ENCODE measurements at regions not wholly inside any gene's neighbourhood (a gene's known extent, or its start where the extent isn't known, plus 50 kb on each side); places are given as distances from the start of the nearest gene placed in this dataset.

DNA sequence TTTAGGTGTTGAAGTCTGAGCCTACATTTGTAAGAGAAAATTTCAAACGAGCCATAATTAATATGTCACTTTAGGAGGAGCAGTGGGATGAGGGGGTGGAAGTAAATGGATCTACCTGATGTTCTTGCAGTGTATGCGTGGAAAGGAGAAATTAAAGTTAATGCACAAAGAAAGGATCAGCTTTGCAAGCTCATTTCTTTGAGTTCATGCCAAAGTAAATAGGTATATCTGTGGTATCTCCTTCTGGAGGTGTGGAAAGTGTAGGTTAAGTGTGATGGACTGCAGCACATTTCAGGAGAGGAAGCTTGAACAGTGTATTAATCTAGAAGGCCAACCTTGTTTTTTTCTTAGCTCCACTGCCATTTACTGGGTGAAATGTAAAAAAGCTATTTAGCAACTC lies 307.5 kb upstream of the ZEB2 start:
- no peak overlapping the region for H3K27ac ChIP-seq (ENCODE audit: low read length)
- ChIA-PET CTCF (no interaction called here), POLR2A (no interaction called here)
- H3K36me3 ChIP-seq (ENCODE audit: control insufficient read depth, insufficient read depth, low read length), result no peaks in the 10 kb centered on the region; the same call in 1 of the 2 replicates
- no peaks in the 10 kb centered on the region for H3K27me3 ChIP-seq (ENCODE audit: control insufficient read depth, insufficient read depth, low read length)
- in situ Hi-C loops (cut with HindIII; ENCODE audit: low pct_unique_long_range_greater_than_20kb, low sequenced_read_pairs) (no loop called here), intact Hi-C loops (cut with micrococcal nuclease; ENCODE audit: unreplicated experiment) (no loop called here)
- no peaks in the 10 kb centered on the region for H3K4me1 ChIP-seq (ENCODE audit: control insufficient read depth, insufficient read depth, low read length)
- TF ChIP-seq POLR2AphosphoS5 (IDR thresholded peaks at IDR 0.05; ENCODE audit: low read depth, low read length) (no peak), TCF7L2 (IDR thresholded peaks at IDR 0.05; ENCODE audit: low read depth, low read length) (no peak), SIN3A (IDR thresholded peaks at IDR 0.05; ENCODE audit: borderline replicate concordance, insufficient read depth, low read depth, low read length) (no peak)
- TF ChIP-seq, protein P1, sequence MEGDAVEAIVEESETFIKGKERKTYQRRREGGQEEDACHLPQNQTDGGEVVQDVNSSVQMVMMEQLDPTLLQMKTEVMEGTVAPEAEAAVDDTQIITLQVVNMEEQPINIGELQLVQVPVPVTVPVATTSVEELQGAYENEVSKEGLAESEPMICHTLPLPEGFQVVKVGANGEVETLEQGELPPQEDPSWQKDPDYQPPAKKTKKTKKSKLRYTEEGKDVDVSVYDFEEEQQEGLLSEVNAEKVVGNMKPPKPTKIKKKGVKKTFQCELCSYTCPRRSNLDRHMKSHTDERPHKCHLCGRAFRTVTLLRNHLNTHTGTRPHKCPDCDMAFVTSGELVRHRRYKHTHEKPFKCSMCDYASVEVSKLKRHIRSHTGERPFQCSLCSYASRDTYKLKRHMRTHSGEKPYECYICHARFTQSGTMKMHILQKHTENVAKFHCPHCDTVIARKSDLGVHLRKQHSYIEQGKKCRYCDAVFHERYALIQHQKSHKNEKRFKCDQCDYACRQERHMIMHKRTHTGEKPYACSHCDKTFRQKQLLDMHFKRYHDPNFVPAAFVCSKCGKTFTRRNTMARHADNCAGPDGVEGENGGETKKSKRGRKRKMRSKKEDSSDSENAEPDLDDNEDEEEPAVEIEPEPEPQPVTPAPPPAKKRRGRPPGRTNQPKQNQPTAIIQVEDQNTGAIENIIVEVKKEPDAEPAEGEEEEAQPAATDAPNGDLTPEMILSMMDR (IDR thresholded peaks at IDR 0.05), result no peak
- DNase-seq (ENCODE audit: low read depth, low spot score), result no peak
- no TSS peak for BruUV-seq (replicated peaks)
- no peak overlapping the region for H3K4me3 ChIP-seq (ENCODE audit: low read depth in 2 of 2, low read length in 2 of 2)
- no peak for ATAC-seq
- H3K9me3 ChIP-seq (ENCODE audit: control insufficient read depth, insufficient read depth, low read depth, low read length), result no peaks in the 10 kb centered on the region

DNA sequence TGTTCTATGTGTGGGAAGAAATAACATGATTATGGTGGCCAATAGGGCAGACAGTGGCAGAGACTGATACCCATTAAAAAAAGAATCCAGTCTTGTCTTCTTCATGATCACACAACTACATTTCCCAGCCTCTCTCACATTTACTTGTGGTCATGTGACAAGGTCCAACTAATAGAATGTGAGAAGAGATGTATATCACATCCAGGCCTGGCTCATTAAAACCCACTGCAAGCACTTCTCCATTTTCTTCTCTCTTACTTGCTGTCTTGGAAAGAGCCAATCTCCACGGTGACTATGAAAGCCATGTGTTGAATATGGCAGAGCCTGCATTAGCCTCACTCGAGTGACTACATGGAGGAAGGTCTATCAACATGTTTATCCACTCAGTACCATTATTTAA lies 306.2 kb upstream of the ZEB2 start:
- ChIA-PET POLR2A (no interaction called here), CTCF (no interaction called here)
- no TSS peak for BruUV-seq (replicated peaks)
- H3K4me3 ChIP-seq (ENCODE audit: low read depth in 2 of 2, low read length in 2 of 2), result no peak overlapping the region
- intact Hi-C loops (cut with micrococcal nuclease; ENCODE audit: unreplicated experiment) (no loop called here), in situ Hi-C loops (cut with HindIII; ENCODE audit: low pct_unique_long_range_greater_than_20kb, low sequenced_read_pairs) (no loop called here)
- ATAC-seq (no peak), DNase-seq (ENCODE audit: low read depth, low spot score) (no peak)
- no peaks in the 10 kb centered on the region; the same call in 1 of the 2 replicates for H3K36me3 ChIP-seq (ENCODE audit: control insufficient read depth, insufficient read depth, low read length)
- TF ChIP-seq, protein P2, sequence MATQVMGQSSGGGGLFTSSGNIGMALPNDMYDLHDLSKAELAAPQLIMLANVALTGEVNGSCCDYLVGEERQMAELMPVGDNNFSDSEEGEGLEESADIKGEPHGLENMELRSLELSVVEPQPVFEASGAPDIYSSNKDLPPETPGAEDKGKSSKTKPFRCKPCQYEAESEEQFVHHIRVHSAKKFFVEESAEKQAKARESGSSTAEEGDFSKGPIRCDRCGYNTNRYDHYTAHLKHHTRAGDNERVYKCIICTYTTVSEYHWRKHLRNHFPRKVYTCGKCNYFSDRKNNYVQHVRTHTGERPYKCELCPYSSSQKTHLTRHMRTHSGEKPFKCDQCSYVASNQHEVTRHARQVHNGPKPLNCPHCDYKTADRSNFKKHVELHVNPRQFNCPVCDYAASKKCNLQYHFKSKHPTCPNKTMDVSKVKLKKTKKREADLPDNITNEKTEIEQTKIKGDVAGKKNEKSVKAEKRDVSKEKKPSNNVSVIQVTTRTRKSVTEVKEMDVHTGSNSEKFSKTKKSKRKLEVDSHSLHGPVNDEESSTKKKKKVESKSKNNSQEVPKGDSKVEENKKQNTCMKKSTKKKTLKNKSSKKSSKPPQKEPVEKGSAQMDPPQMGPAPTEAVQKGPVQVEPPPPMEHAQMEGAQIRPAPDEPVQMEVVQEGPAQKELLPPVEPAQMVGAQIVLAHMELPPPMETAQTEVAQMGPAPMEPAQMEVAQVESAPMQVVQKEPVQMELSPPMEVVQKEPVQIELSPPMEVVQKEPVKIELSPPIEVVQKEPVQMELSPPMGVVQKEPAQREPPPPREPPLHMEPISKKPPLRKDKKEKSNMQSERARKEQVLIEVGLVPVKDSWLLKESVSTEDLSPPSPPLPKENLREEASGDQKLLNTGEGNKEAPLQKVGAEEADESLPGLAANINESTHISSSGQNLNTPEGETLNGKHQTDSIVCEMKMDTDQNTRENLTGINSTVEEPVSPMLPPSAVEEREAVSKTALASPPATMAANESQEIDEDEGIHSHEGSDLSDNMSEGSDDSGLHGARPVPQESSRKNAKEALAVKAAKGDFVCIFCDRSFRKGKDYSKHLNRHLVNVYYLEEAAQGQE (IDR thresholded peaks at IDR 0.05; ENCODE audit: insufficient read depth in 1 of 2, low read depth in 2 of 2, low read length in 1 of 2), result no peak
- no peak for TF ChIP-seq POLR2AphosphoS5 (IDR thresholded peaks at IDR 0.05; ENCODE audit: low read depth, low read length)
- TF ChIP-seq SIN3A (IDR thresholded peaks at IDR 0.05; ENCODE audit: borderline replicate concordance, insufficient read depth, low read depth, low read length), result no peak
- TF ChIP-seq, protein P1 (IDR thresholded peaks at IDR 0.05), result no peak
- no peak for TF ChIP-seq TCF7L2 (IDR thresholded peaks at IDR 0.05; ENCODE audit: low read depth, low read length)
- no peaks in the 10 kb centered on the region for H3K4me1 ChIP-seq (ENCODE audit: control insufficient read depth, insufficient read depth, low read length)
- no peaks in the 10 kb centered on the region for H3K27me3 ChIP-seq (ENCODE audit: control insufficient read depth, insufficient read depth, low read length)
- H3K9me3 ChIP-seq (ENCODE audit: control insufficient read depth, insufficient read depth, low read depth, low read length), result no peaks in the 10 kb centered on the region
- no peak overlapping the region for H3K27ac ChIP-seq (ENCODE audit: low read length)
